ENCODE measurements at regions not wholly inside any gene's neighbourhood (a gene's known extent, or its start where the extent isn't known, plus 50 kb on each side); places are given as distances from the start of the nearest gene placed in this dataset.

GRCh38 chr5:174401793-174402192 lies 322.6 kb upstream of the MSX2 start:
- Mint-ChIP-seq H3K4me1 (no peaks in the 10 kb centered on the region), H3K36me3 (no peaks in the 10 kb centered on the region), H3K9me3 (peaks cover 0 to 5% (median 0%) of the 10 kb centered on the region in 7 donors), H3K27me3 (ENCODE audit: low read depth in 3 of 3) (peaks cover 0 to 6% (median 5%) of the 10 kb centered on the region in 3 donors), H3K27ac (no peak overlapping the region), H3K4me3 (no peak overlapping the region)
- H3K27me3 ChIP-seq (ENCODE audit: control insufficient read depth in 2 of 2, insufficient read depth in 2 of 2, low read length in 2 of 2), result peaks cover 0 to 3% of the 10 kb centered on the region in 2 donors
- no peaks in the 10 kb centered on the region for H3K9me3 ChIP-seq (replicated peaks in 1 of 2; ENCODE audit: control insufficient read depth in 1 of 2, insufficient read depth in 1 of 2, low read length in 2 of 2)
- no CpG with 5 or more reads among the region's 5 CpGs for WGBS (ENCODE audit: insufficient coverage)
- H3K4me2 ChIP-seq (replicated peaks; ENCODE audit: extremely low read depth, low read length, poor library complexity, severe bottlenecking), result no peak overlapping the region
- H3K36me3 ChIP-seq (replicated peaks in 1 of 2; ENCODE audit: control insufficient read depth in 1 of 2, insufficient read depth in 2 of 2, low read length in 2 of 2), result no peaks in the 10 kb centered on the region
- no peaks in the 10 kb centered on the region for H3K79me2 ChIP-seq (ENCODE audit: insufficient read depth, low read length)
- intact Hi-C loops (cut with micrococcal nuclease), result no loop called here
- no peaks in the 10 kb centered on the region for H3K4me1 ChIP-seq (ENCODE audit: control insufficient read depth in 1 of 2, insufficient read depth in 2 of 2, low read length in 2 of 2)
- H4K20me1 ChIP-seq (ENCODE audit: insufficient read depth, low read length), result no peaks in the 10 kb centered on the region
- H3K4me3 ChIP-seq (replicated peaks in 1 of 3; ENCODE audit: low read depth in 2 of 3, low read length in 3 of 3), result no peak overlapping the region
- no peak overlapping the region for H3K9ac ChIP-seq (ENCODE audit: insufficient read depth, low read length, poor library complexity, severe bottlenecking)
- H2AFZ ChIP-seq (ENCODE audit: insufficient read depth, low read depth, low read length, poor library complexity, severe bottlenecking), result no peak overlapping the region
- DNase-seq, result no peak
- no peak overlapping the region for H3K27ac ChIP-seq (ENCODE audit: low read depth in 1 of 2, low read length in 2 of 2)
- TF ChIP-seq CTCF (IDR thresholded peaks at IDR 0.05), result no peak

- Histone ChIP-seq H3K79me2 (ENCODE audit: insufficient read depth, low read length) (no peaks in the 10 kb centered on the region), H3K4me2 (replicated peaks; ENCODE audit: extremely low read depth, low read length, poor library complexity, severe bottlenecking) (no peak overlapping the region), H3K27me3 (ENCODE audit: control insufficient read depth in 2 of 2, insufficient read depth in 2 of 2, low read length in 2 of 2) (peaks cover 0 to 3% of the 10 kb centered on the region in 2 donors), H3K9me3 (replicated peaks in 1 of 2; ENCODE audit: control insufficient read depth in 1 of 2, insufficient read depth in 1 of 2, low read length in 2 of 2) (no peaks in the 10 kb centered on the region), H4K20me1 (ENCODE audit: insufficient read depth, low read length) (no peaks in the 10 kb centered on the region), H3K4me1 (ENCODE audit: control insufficient read depth in 1 of 2, insufficient read depth in 2 of 2, low read length in 2 of 2) (no peaks in the 10 kb centered on the region), H3K27ac (ENCODE audit: low read depth in 1 of 2, low read length in 2 of 2) (no peak overlapping the region), H3K36me3 (replicated peaks in 1 of 2; ENCODE audit: control insufficient read depth in 1 of 2, insufficient read depth in 2 of 2, low read length in 2 of 2) (no peaks in the 10 kb centered on the region), H3K4me3 (replicated peaks in 1 of 3; ENCODE audit: low read depth in 2 of 3, low read length in 3 of 3) (no peak overlapping the region), H3K9ac (ENCODE audit: insufficient read depth, low read length, poor library complexity, severe bottlenecking) (no peak overlapping the region), H2AFZ (ENCODE audit: insufficient read depth, low read depth, low read length, poor library complexity, severe bottlenecking) (no peak overlapping the region)
- peaks cover 0 to 11% (median 5%) of the 10 kb centered on the region in 3 donors for H3K27me3 Mint-ChIP-seq (ENCODE audit: low read depth in 3 of 3)
- no peak for TF ChIP-seq CTCF (IDR thresholded peaks at IDR 0.05)
- no CpG with 5 or more reads among the region's 4 CpGs for WGBS (ENCODE audit: insufficient coverage)
- no peaks in the 10 kb centered on the region for H3K4me1 Mint-ChIP-seq
- H3K4me3 Mint-ChIP-seq, result no peak overlapping the region
- no peak for DNase-seq
- no peak overlapping the region for H3K27ac Mint-ChIP-seq
- no peaks in the 10 kb centered on the region for H3K36me3 Mint-ChIP-seq
- intact Hi-C loops (cut with micrococcal nuclease), result no loop called here
- H3K9me3 Mint-ChIP-seq, result peaks cover 0 to 5% (median 0%) of the 10 kb centered on the region in 7 donors
Observed at GRCh38 chr5:174402222-174402812, 322.1 kb upstream of the MSX2 start.

All from CD14-positive monocyte (primary cell).